ENCODE measurements at regions not wholly inside any gene's neighbourhood (a gene's known extent, or its start where the extent isn't known, plus 50 kb on each side); places are given as distances from the start of the nearest gene placed in this dataset.

DNA sequence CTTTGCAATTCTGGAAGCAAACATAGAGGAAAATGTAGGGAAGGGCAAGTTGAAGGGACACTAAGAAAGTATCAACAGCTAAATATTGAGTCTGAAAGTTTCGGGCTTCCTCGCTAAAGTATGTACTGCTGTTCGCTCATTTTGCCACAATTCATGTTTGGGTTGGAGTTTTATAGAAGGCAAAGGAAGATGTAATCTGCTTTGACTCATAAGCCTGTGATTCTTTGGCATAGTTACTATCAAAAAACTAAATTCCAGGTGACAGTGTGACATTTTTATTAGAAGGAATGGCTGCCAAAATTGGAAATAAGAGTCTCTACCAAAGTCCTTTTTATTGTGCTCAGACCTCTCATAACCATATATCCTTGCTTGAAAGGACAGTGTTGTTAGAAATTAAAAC lies 336.7 kb upstream of the ADGRL3 start (continued):
- TF ChIP-seq, protein P1, sequence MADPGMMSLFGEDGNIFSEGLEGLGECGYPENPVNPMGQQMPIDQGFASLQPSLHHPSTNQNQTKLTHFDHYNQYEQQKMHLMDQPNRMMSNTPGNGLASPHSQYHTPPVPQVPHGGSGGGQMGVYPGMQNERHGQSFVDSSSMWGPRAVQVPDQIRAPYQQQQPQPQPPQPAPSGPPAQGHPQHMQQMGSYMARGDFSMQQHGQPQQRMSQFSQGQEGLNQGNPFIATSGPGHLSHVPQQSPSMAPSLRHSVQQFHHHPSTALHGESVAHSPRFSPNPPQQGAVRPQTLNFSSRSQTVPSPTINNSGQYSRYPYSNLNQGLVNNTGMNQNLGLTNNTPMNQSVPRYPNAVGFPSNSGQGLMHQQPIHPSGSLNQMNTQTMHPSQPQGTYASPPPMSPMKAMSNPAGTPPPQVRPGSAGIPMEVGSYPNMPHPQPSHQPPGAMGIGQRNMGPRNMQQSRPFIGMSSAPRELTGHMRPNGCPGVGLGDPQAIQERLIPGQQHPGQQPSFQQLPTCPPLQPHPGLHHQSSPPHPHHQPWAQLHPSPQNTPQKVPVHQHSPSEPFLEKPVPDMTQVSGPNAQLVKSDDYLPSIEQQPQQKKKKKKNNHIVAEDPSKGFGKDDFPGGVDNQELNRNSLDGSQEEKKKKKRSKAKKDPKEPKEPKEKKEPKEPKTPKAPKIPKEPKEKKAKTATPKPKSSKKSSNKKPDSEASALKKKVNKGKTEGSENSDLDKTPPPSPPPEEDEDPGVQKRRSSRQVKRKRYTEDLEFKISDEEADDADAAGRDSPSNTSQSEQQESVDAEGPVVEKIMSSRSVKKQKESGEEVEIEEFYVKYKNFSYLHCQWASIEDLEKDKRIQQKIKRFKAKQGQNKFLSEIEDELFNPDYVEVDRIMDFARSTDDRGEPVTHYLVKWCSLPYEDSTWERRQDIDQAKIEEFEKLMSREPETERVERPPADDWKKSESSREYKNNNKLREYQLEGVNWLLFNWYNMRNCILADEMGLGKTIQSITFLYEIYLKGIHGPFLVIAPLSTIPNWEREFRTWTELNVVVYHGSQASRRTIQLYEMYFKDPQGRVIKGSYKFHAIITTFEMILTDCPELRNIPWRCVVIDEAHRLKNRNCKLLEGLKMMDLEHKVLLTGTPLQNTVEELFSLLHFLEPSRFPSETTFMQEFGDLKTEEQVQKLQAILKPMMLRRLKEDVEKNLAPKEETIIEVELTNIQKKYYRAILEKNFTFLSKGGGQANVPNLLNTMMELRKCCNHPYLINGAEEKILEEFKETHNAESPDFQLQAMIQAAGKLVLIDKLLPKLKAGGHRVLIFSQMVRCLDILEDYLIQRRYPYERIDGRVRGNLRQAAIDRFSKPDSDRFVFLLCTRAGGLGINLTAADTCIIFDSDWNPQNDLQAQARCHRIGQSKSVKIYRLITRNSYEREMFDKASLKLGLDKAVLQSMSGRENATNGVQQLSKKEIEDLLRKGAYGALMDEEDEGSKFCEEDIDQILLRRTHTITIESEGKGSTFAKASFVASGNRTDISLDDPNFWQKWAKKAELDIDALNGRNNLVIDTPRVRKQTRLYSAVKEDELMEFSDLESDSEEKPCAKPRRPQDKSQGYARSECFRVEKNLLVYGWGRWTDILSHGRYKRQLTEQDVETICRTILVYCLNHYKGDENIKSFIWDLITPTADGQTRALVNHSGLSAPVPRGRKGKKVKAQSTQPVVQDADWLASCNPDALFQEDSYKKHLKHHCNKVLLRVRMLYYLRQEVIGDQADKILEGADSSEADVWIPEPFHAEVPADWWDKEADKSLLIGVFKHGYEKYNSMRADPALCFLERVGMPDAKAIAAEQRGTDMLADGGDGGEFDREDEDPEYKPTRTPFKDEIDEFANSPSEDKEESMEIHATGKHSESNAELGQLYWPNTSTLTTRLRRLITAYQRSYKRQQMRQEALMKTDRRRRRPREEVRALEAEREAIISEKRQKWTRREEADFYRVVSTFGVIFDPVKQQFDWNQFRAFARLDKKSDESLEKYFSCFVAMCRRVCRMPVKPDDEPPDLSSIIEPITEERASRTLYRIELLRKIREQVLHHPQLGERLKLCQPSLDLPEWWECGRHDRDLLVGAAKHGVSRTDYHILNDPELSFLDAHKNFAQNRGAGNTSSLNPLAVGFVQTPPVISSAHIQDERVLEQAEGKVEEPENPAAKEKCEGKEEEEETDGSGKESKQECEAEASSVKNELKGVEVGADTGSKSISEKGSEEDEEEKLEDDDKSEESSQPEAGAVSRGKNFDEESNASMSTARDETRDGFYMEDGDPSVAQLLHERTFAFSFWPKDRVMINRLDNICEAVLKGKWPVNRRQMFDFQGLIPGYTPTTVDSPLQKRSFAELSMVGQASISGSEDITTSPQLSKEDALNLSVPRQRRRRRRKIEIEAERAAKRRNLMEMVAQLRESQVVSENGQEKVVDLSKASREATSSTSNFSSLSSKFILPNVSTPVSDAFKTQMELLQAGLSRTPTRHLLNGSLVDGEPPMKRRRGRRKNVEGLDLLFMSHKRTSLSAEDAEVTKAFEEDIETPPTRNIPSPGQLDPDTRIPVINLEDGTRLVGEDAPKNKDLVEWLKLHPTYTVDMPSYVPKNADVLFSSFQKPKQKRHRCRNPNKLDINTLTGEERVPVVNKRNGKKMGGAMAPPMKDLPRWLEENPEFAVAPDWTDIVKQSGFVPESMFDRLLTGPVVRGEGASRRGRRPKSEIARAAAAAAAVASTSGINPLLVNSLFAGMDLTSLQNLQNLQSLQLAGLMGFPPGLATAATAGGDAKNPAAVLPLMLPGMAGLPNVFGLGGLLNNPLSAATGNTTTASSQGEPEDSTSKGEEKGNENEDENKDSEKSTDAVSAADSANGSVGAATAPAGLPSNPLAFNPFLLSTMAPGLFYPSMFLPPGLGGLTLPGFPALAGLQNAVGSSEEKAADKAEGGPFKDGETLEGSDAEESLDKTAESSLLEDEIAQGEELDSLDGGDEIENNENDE (IDR thresholded peaks at IDR 0.05; ENCODE audit: insufficient replicate concordance, low read length), result no peak
- TF ChIP-seq CHD2 (IDR thresholded peaks at IDR 0.05; ENCODE audit: low read length), result no peak
- TF ChIP-seq POLR2AphosphoS5 (IDR thresholded peaks at IDR 0.05; ENCODE audit: low read depth, low read length), result no peak
- no peak for TF ChIP-seq CEBPB (IDR thresholded peaks at IDR 0.05; ENCODE audit: low read depth, low read length)
- no peak for TF ChIP-seq HDAC2 (IDR thresholded peaks at IDR 0.05; ENCODE audit: borderline replicate concordance in 1 of 2, low read depth in 2 of 2, low read length in 2 of 2)
- no peak for TF ChIP-seq GTF2F1 (IDR thresholded peaks at IDR 0.05; ENCODE audit: borderline replicate concordance, low read depth, low read length)
- TF ChIP-seq CBX5 (IDR thresholded peaks at IDR 0.05; ENCODE audit: low read depth, low read length), result no peak
- TF ChIP-seq KDM5A (IDR thresholded peaks at IDR 0.05; ENCODE audit: low read length), result no peak
- TF ChIP-seq JUN (IDR thresholded peaks at IDR 0.05; ENCODE audit: low read depth, low read length), result no peak
- no peak for TF ChIP-seq POLR2A (IDR thresholded peaks at IDR 0.05; ENCODE audit: control extremely low read depth in 1 of 2, low read depth in 2 of 2, low read length in 2 of 2)
- TF ChIP-seq TEAD4 (IDR thresholded peaks at IDR 0.05; ENCODE audit: low read depth, low read length), result no peak
- TF ChIP-seq NANOG (IDR thresholded peaks at IDR 0.05; ENCODE audit: insufficient read depth, low read depth, low read length, poor library complexity, severe bottlenecking), result no peak
- no peak for TF ChIP-seq ASH2L (IDR thresholded peaks at IDR 0.05; ENCODE audit: low read length)
